SK-N-MC (cell line): ENCODE measurements at regions not wholly inside any gene's neighbourhood (a gene's known extent, or its start where the extent isn't known, plus 50 kb on each side); places are given as distances from the start of the nearest gene placed in this dataset.

Experiments
- EZH2 ChIP-seq: fragments of 200-600 bp; sonication (generic); IDR thresholded peaks from one replicate; pipeline ENCODE4 v1.6.1; 2017; ENCODE audit warnings: antibody characterized with exemption
- FOXP2 ChIP-seq: optimal IDR thresholded peaks from 2 replicates; pipeline ENCODE3; 2011; ENCODE audit warnings: mild to moderate bottlenecking, moderate library complexity; ENCODE audit not compliant: insufficient read depth; ENCODE audit errors: extremely low read length, control extremely low read depth
- POLR2AphosphoS5 ChIP-seq: IDR thresholded peaks from 2 replicates; pipeline ENCODE4 v1.6.1; 2012; ENCODE audit warnings: mild to moderate bottlenecking, low read depth, low read length, borderline replicate concordance

DNA sequence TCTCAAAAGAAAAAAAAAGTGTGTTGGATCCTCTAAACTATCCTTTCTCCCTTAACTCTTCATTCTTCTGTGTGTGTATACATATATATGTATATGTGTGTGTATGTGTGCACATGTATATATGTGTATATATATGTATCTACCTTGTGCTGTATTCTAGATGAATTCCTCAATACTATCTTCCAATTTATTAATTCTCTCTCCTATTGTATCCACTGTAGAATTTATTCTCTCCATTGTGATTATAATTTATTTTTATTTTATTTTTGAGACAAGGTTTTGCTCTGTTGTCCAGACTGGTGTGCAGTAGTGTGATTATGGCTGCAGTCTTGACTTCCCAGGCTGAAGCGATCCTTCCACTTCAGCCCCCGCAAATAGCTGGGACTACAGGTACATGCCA, 147.1 kb upstream of the ZNF618 start:
- TF ChIP-seq EZH2: no peak
- no peak for TF ChIP-seq POLR2AphosphoS5
- no peak for TF ChIP-seq FOXP2
